Ishikawa (cell line): ENCODE measurements at regions not wholly inside any gene's neighbourhood (a gene's known extent, or its start where the extent isn't known, plus 50 kb on each side); places are given as distances from the start of the nearest gene placed in this dataset.
A peak's percentile ranks its signal among the peaks of the same experiment; 100 is the strongest.

Experiments
- CEBPB ChIP-seq: IDR thresholded peaks from 2 replicates; pipeline ENCODE4 v1.6.1; 2012
- CREB1 ChIP-seq: IDR thresholded peaks from 2 replicates; pipeline ENCODE4 v1.6.1; 2012; ENCODE audit warnings: low read depth
- EGR1 ChIP-seq: IDR thresholded peaks from 2 replicates; pipeline ENCODE4 v1.6.1; 2012
- EP300 ChIP-seq: IDR thresholded peaks from 2 replicates; pipeline ENCODE4 v1.6.1; 2012; ENCODE audit warnings: borderline replicate concordance
- FOXM1 ChIP-seq: IDR thresholded peaks from 2 replicates; pipeline ENCODE4 v1.6.1; 2012; ENCODE audit warnings: low read depth, borderline replicate concordance
- NFIC ChIP-seq: IDR thresholded peaks from 2 replicates; pipeline ENCODE4 v1.6.1; 2012
- RAD21 ChIP-seq: IDR thresholded peaks from 2 replicates; pipeline ENCODE4 v1.6.1; 2012; ENCODE audit warnings: low read depth
- TAF1 ChIP-seq: IDR thresholded peaks from 2 replicates; pipeline ENCODE4 v1.6.1; 2012; ENCODE audit warnings: low read depth, mild to moderate bottlenecking
- TCF12 ChIP-seq: IDR thresholded peaks from 2 replicates; pipeline ENCODE4 v1.6.1; 2012; ENCODE audit warnings: low read depth
- TEAD4 ChIP-seq: IDR thresholded peaks from 2 replicates; pipeline ENCODE4 v1.6.1; 2012
- YY1 ChIP-seq: IDR thresholded peaks from 2 replicates; pipeline ENCODE4 v1.6.1; 2012; ENCODE audit warnings: low read depth
- ZBTB7A ChIP-seq: IDR thresholded peaks from 2 replicates; pipeline ENCODE4 v1.6.1; 2012; ENCODE audit warnings: low read depth
- TF ChIP-seq, protein P1 (sequence below): IDR thresholded peaks from 2 replicates; pipeline ENCODE4 v1.6.1; 2012
- TF ChIP-seq, protein P2 (sequence below): IDR thresholded peaks from 2 replicates; pipeline ENCODE4 v1.6.1; 2012
- TF ChIP-seq, protein P3 (sequence below): IDR thresholded peaks from 2 replicates; pipeline ENCODE4 v1.6.1; 2012; ENCODE audit warnings: low read depth, mild to moderate bottlenecking

DNA sequence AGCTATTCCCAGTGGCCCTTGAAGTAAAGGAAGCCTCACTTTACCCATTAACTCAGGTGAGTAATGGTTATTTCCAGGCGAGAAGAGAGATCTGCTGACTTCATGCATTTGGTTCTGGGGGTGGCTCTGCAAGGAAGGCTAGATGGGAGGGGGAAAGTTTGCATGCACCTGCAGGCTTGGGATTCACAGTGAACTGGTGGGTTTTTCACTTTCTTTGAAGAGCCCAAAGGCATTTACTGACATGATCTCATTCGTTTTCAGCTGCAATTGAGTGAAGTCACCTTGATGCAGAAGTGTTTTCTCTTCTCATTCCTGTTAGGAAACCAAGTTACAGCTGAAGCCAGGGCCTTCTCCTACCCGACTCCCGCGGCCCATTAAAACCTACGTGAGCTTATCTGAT is 131.0 kb upstream of the N4BP1 start:
- TF ChIP-seq ZBTB7A (no peak), TCF12 (no peak), RAD21 (no peak), EP300 (no peak)

DNA sequence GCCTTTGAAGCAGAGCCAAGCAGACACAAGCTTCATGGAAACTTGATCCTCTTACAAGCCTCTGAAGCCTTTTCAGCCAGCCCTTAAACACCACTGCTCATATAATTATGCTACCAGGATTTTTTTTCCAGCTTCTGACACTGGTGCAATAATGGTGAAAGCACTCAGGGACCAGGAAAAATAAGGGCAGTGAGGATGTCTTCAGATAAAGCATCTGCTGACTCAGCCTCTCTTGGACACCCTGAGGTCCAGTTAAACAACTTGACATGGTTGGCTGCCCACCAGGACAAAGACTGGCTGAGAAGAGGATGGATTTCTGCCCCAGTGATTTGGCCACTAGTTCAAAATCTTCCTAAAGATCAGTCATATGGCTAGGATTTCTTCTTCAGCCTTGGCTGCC is 124.2 kb upstream of the N4BP1 start:
- TF ChIP-seq ZBTB7A: no peak
- no peak for TF ChIP-seq YY1
- TF ChIP-seq TEAD4: no peak

DNA sequence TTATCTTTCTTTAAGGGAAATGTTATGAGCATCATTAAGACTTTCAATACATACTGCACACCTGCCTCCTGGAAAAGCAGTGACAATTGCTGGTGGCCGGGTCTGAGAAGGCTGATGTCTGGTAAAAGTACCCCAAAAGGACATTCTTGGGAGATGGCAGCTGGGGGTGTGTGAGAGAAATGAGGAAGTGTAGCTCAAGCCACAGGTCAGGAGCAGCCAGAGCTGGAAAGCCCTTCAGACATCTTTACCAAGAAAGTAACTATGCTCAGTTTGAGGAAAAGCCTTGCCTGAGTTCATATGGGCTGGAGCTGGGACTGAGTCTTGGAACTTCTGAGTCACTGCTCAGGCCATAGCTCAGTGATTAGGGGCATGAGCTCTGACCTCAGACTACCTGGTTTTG is 94.7 kb upstream of the N4BP1 start:
- no peak for TF ChIP-seq YY1
- TF ChIP-seq EP300: no peak
- TF ChIP-seq CREB1: no peak
- TF ChIP-seq, protein P1, sequence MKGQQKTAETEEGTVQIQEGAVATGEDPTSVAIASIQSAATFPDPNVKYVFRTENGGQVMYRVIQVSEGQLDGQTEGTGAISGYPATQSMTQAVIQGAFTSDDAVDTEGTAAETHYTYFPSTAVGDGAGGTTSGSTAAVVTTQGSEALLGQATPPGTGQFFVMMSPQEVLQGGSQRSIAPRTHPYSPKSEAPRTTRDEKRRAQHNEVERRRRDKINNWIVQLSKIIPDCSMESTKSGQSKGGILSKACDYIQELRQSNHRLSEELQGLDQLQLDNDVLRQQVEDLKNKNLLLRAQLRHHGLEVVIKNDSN: no peak
- no peak for TF ChIP-seq ZBTB7A
- TF ChIP-seq CEBPB: no peak
- TF ChIP-seq, protein P2, sequence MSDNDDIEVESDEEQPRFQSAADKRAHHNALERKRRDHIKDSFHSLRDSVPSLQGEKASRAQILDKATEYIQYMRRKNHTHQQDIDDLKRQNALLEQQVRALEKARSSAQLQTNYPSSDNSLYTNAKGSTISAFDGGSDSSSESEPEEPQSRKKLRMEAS: no peak
- TF ChIP-seq TCF12: no peak
- TF ChIP-seq TAF1: no peak
- TF ChIP-seq, protein P3, sequence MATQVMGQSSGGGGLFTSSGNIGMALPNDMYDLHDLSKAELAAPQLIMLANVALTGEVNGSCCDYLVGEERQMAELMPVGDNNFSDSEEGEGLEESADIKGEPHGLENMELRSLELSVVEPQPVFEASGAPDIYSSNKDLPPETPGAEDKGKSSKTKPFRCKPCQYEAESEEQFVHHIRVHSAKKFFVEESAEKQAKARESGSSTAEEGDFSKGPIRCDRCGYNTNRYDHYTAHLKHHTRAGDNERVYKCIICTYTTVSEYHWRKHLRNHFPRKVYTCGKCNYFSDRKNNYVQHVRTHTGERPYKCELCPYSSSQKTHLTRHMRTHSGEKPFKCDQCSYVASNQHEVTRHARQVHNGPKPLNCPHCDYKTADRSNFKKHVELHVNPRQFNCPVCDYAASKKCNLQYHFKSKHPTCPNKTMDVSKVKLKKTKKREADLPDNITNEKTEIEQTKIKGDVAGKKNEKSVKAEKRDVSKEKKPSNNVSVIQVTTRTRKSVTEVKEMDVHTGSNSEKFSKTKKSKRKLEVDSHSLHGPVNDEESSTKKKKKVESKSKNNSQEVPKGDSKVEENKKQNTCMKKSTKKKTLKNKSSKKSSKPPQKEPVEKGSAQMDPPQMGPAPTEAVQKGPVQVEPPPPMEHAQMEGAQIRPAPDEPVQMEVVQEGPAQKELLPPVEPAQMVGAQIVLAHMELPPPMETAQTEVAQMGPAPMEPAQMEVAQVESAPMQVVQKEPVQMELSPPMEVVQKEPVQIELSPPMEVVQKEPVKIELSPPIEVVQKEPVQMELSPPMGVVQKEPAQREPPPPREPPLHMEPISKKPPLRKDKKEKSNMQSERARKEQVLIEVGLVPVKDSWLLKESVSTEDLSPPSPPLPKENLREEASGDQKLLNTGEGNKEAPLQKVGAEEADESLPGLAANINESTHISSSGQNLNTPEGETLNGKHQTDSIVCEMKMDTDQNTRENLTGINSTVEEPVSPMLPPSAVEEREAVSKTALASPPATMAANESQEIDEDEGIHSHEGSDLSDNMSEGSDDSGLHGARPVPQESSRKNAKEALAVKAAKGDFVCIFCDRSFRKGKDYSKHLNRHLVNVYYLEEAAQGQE: no peak
- no peak for TF ChIP-seq FOXM1
- no peak for TF ChIP-seq RAD21
- no peak for TF ChIP-seq EGR1
- TF ChIP-seq TEAD4: no peak
- no peak for TF ChIP-seq NFIC

DNA sequence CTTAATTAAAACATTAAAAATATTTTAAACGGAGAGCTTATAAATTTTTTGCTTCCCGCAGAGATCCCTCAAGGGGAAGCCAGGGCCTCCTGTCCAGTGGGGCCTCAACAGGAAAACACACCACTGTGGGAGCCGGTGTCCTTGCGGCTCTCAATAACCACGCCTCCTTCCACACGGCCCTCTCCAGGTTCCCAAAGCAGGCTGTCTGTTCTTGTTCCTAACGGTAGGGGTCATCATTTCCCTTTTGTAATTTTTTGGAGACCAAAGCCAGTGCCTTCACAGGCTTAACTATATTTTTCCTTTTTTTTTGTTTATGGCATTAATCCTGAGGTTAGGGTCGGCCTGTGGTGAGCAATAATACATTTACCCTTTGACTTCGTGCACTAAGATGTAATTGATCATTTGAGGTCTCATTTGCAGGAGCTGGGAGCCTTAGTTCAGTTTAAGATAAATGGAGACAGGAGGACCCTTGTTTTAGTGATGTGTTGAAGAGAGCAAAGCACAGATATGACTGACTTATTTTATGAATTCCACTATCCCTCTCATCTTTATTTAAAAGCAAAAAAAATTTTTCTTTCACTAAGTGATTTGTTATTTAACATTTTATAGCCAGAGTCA is 77.5 kb upstream of the N4BP1 start:
- no peak for TF ChIP-seq CREB1
- TF ChIP-seq RAD21: peak; percentile 76

DNA sequence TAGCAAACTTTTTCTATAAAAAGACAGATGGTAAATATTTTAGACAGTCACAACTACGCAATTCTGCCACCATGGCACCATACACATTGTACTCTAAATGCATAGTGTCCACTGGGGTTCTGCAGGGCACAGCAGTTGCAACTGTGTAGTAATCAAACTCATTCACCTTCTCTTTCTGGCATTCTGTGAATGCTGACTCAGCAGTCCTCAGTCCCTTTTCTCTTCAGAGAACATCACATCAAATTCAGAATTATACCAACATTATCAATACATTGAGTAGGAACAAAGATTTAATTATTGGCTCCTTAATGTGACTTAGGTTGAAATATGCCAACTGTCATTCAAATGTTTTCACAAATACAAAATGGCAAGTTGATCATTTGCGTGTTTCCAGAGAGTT is 74.2 kb upstream of the N4BP1 start:
- TF ChIP-seq ZBTB7A: no peak
- TF ChIP-seq, protein P1: no peak
- TF ChIP-seq, protein P3: no peak
- no peak for TF ChIP-seq EGR1

DNA sequence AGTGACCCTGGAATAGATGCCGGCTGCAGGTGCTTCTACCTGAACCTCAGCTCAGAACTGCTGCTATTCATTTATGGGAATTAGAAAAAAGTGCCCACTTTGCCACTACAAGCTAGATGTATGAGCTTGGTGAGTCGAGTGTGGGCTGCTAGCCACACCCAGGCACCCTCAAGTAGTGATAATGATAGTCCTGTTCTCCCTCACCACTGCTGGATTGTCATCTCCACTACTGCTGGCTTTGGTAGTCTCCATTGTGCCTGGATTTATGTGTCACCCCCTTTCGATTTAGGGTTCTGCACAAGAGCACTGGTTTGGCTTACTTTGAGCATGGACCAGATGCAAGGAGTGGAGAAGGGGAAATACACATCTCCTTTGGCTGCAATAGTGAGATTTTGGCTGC is 73.0 kb upstream of the N4BP1 start:
- TF ChIP-seq EP300: no peak
- no peak for TF ChIP-seq TCF12
- TF ChIP-seq TEAD4: no peak
- no peak for TF ChIP-seq TAF1
- TF ChIP-seq FOXM1: no peak
- no peak for TF ChIP-seq CEBPB
- TF ChIP-seq, protein P1: no peak
- TF ChIP-seq YY1: no peak
- TF ChIP-seq, protein P2: no peak
- TF ChIP-seq ZBTB7A: no peak
- TF ChIP-seq, protein P3: no peak
- TF ChIP-seq NFIC: no peak
- TF ChIP-seq EGR1: no peak
- no peak for TF ChIP-seq CREB1
- no peak for TF ChIP-seq RAD21
